Endothelial cell of hepatic sinusoid (primary cell): ENCODE measurements at regions not wholly inside any gene's neighbourhood (a gene's known extent, or its start where the extent isn't known, plus 50 kb on each side); places are given as distances from the start of the nearest gene placed in this dataset.
"Not testable (repeated sequence)": the region's sequence is repeated elsewhere in the genome, so short reads cannot be mapped to it uniquely, and the experiment has no call there.

Experiments used
- in situ Hi-C: cut with HindIII; loops from 2 replicates; pipeline ENCODE4 v1.10.0; 2017; ENCODE audit warnings: low sequenced_read_pairs

- in situ Hi-C loops = no loop called here
These were observed 874.2 kb upstream of the CHORDC1 start for GRCh38 chr11:91097083-91097482.

GRCh38 chr11:91093141-91093540, 870.3 kb upstream of the CHORDC1 start:
- in situ Hi-C loops = no loop called here

- in situ Hi-C loops = no loop called here
These were observed 868.7 kb upstream of the CHORDC1 start for GRCh38 chr11:91091563-91091962.

- in situ Hi-C loops = no loop called here
These were observed 863.2 kb upstream of the CHORDC1 start for GRCh38 chr11:91086028-91086427.

GRCh38 chr11:91082255-91082654, 859.4 kb upstream of the CHORDC1 start:
- in situ Hi-C loops = no loop called here

GRCh38 chr11:91081440-91082043, 858.7 kb upstream of the CHORDC1 start:
- in situ Hi-C loops = no loop called here

GRCh38 chr11:91078221-91078620, 855.4 kb upstream of the CHORDC1 start:
- in situ Hi-C loops = loop anchor here (5.0 kb wide), 1 partner anchor 99 kb away; no protein-coding TSS in a partner anchor

- in situ Hi-C loops = loop anchor here (5.0 kb wide), 1 partner anchor 102 kb away; no protein-coding TSS in a partner anchor
These were observed 852.3 kb upstream of the CHORDC1 start for GRCh38 chr11:91075032-91075695.

GRCh38 chr11:91067666-91068065, 844.8 kb upstream of the CHORDC1 start:
- in situ Hi-C loops = no loop called here

- in situ Hi-C loops = no loop called here
These were observed 843.7 kb upstream of the CHORDC1 start for GRCh38 chr11:91066456-91067047.

- in situ Hi-C loops = not testable (repeated sequence)
These were observed 840.5 kb upstream of the CHORDC1 start for GRCh38 chr11:91063399-91063798.

- in situ Hi-C loops = no loop called here
These were observed 825.0 kb upstream of the CHORDC1 start for GRCh38 chr11:91047882-91048281.

GRCh38 chr11:91046261-91046660, 823.4 kb upstream of the CHORDC1 start:
- in situ Hi-C loops = no loop called here

- in situ Hi-C loops = no loop called here
These were observed 818.8 kb upstream of the CHORDC1 start for GRCh38 chr11:91041626-91042025.

DNA sequence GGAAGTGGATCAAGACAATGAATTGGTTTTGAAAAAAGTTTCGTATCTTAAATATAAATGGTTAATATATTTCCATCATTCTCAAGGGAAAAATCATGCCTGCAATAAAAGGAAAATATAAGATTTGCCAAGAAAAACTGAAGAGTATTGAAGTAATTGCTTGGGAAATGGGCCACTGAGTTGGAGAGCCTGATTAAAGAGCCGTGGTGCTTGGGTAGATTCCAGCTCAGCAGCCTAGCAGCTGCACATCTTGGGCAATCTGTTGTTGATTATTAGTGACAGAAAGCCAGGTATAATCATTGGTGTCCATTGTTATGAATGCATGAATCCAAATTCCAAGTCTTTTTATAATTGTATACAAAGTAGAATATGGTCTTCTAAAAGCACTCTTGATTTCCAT, 800.9 kb upstream of the CHORDC1 start:
- in situ Hi-C loops = no loop called here

- in situ Hi-C loops = no loop called here
These were observed 788.7 kb upstream of the CHORDC1 start for GRCh38 chr11:91011503-91011902.

DNA sequence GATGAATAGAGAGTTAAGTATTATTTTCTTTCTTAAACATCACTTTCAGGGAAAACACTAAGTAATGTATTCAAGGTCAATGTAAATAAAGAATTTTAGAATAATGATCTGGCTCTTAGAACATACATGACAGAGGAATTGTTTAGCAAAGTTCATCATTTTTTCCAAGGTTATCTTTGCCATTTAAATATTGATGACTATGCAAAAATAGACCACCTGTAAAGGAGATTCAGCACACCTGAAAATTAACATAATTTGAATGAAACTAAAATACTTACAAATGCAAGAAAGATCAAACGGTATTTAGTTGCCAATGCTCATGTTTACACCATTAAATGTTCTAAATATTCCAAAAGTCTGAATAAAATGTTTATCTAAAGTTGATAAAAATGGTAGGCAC, 782.6 kb upstream of the CHORDC1 start:
- in situ Hi-C loops = no loop called here

DNA sequence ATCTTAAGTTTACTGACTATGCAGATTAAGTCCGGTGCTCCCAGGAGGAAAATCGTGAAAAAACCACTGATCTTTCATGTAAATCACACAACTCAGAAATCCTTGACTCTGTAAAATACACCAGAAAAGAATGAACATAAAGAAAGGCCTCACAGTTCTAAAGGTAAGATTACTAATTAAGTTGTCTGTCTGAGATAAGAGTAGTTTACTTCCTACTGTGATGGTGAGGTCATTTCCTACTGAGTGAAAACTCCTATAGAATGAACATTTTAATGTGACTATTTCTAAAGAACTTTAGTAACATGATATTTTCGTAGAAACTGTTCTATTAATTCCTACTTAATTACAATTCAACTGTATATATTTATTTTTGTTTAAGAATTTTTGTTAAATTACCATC, 774.4 kb upstream of the CHORDC1 start:
- in situ Hi-C loops = no loop called here

GRCh38 chr11:90972159-90972558, 749.3 kb upstream of the CHORDC1 start:
- in situ Hi-C loops = not testable (repeated sequence)

- in situ Hi-C loops = no loop called here
These were observed 725.1 kb upstream of the CHORDC1 start for GRCh38 chr11:90947930-90948329.

- in situ Hi-C loops = no loop called here
These were observed 707.4 kb upstream of the CHORDC1 start for GRCh38 chr11:90930252-90930651.

DNA sequence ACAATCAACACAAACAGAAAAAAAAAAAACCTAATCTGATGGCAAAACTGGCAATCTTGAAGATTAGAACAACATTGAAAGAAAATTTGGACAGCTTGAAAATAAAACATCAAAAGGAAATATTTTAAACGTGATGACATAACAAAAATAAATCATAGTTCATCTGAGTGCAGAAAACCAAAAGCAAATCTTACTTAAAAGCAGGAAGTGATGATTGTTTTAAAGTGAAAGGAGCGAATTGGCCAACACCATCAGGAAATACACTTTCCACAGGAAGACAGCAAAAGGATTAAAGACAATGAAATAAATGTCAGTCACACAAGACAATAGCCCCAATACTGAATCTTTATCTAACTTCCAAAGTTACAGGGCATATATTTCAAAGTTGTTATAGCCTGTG, 696.5 kb upstream of the CHORDC1 start:
- in situ Hi-C loops = no loop called here
